HuH-7.5 (cell line): ENCODE measurements at regions not wholly inside any gene's neighbourhood (a gene's known extent, or its start where the extent isn't known, plus 50 kb on each side); places are given as distances from the start of the nearest gene placed in this dataset.
"Not testable (repeated sequence)": the region's sequence is repeated elsewhere in the genome, so short reads cannot be mapped to it uniquely, and the experiment has no call there.

ENCODE experiments used
- DNase-seq: peaks from one replicate; pipeline ENCODE4 v3.0.0; 2011; ENCODE audit warnings: low spot score

- no peak for DNase-seq
These were observed 1183.7 kb upstream of the SORCS1 start for GRCh38 chr10:108348215-108348614.

GRCh38 chr10:108346066-108346465, 1181.6 kb upstream of the SORCS1 start:
- no peak for DNase-seq

- no peak for DNase-seq
These were observed 1173.6 kb upstream of the SORCS1 start for GRCh38 chr10:108338146-108338545.

GRCh38 chr10:108336836-108337235, 1172.3 kb upstream of the SORCS1 start:
- no peak for DNase-seq

GRCh38 chr10:108327706-108328105, 1163.2 kb upstream of the SORCS1 start:
- no peak for DNase-seq

GRCh38 chr10:108323274-108323798, 1158.8 kb upstream of the SORCS1 start:
- no peak for DNase-seq

- no peak for DNase-seq
These were observed 1155.1 kb upstream of the SORCS1 start for GRCh38 chr10:108319434-108320222.

GRCh38 chr10:108315636-108316035, 1151.1 kb upstream of the SORCS1 start:
- DNase-seq: not testable (repeated sequence)

- DNase-seq: no peak
These were observed 1143.4 kb upstream of the SORCS1 start for GRCh38 chr10:108307925-108308312.

- no peak for DNase-seq
These were observed 1142.9 kb upstream of the SORCS1 start for GRCh38 chr10:108307250-108307924.

- no peak for DNase-seq
These were observed 1138.6 kb upstream of the SORCS1 start for GRCh38 chr10:108303149-108303548.

- DNase-seq: no peak
These were observed 1136.5 kb upstream of the SORCS1 start for GRCh38 chr10:108301002-108301401.

GRCh38 chr10:108290823-108291222, 1126.3 kb upstream of the SORCS1 start:
- DNase-seq: no peak

GRCh38 chr10:108275895-108276685, 1111.6 kb upstream of the SORCS1 start:
- no peak for DNase-seq

- DNase-seq: no peak
These were observed 1095.9 kb upstream of the SORCS1 start for GRCh38 chr10:108260383-108260906.

- no peak for DNase-seq
These were observed 1089.6 kb upstream of the SORCS1 start for GRCh38 chr10:108254089-108254488.

GRCh38 chr10:108252771-108253170, 1088.3 kb upstream of the SORCS1 start:
- no peak for DNase-seq

- no peak for DNase-seq
These were observed 1086.6 kb upstream of the SORCS1 start for GRCh38 chr10:108250936-108251620.

GRCh38 chr10:108249940-108250339, 1085.4 kb upstream of the SORCS1 start:
- DNase-seq: no peak

- no peak for DNase-seq
These were observed 1080.1 kb upstream of the SORCS1 start for GRCh38 chr10:108244443-108245228.

GRCh38 chr10:108241166-108241565, 1076.7 kb upstream of the SORCS1 start:
- no peak for DNase-seq
